GM12865 (cell line): ENCODE measurements at regions not wholly inside any gene's neighbourhood (a gene's known extent, or its start where the extent isn't known, plus 50 kb on each side); places are given as distances from the start of the nearest gene placed in this dataset.

Experiments used
- DNase-seq: peaks from one replicate; pipeline ENCODE4 v3.0.0; 2010; ENCODE audit warnings: low read depth
- H3K4me3 ChIP-seq: 2 replicates; pipeline ENCODE4 v1.5.1; 2011; ENCODE audit warnings: mild to moderate bottlenecking, low read depth, low read length, control low read depth
- TF ChIP-seq, protein P1 (sequence below): IDR thresholded peaks from 2 replicates; pipeline ENCODE4 v1.5.1; 2011; ENCODE audit warnings: low read length, control low read depth, low read depth, inconsistent platforms; ENCODE audit not compliant: insufficient read depth; ENCODE audit errors: missing control alignments

DNA sequence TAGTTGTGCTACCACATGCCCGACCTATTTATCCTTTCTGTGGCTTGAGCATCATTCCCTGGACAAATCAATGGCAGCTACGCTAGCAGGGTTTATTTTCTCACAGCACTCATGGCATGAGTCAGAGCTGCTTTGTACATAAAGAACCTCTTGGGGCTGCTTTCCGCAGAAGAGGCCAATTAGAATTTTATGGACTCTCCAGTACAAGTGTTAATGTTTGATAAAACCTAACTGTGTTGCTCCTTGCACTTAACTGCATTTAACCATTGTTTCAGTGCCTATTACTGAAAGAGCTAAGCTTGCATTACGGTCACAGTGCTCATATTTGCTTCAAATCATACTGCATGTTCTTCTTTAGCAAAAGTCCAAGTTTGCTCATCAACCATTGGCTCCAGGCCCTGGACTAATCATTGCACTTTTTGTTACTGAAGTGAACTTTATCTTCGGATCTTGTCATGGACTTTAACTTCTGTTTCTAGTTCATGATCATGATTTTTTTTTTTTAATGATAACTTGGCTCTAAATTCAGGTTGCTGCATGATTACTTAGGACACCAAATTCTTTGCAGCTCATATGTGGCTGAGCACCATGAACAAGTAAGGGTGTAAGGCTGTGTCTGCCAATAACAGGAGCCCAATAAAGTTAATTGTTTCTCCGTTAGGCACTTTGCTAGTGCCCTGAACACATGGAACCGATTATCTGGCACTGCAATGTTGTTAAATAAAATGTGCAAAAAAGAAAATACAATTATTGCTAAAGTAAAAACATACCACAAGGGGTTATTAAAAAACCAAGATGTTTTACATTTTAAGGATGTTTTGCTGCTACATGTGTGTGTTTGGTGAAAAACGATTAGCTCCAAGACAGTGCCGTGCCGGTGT is 492.2 kb downstream of the KCNJ2 start:
- DNase-seq: no peak
- TF ChIP-seq, protein P1, sequence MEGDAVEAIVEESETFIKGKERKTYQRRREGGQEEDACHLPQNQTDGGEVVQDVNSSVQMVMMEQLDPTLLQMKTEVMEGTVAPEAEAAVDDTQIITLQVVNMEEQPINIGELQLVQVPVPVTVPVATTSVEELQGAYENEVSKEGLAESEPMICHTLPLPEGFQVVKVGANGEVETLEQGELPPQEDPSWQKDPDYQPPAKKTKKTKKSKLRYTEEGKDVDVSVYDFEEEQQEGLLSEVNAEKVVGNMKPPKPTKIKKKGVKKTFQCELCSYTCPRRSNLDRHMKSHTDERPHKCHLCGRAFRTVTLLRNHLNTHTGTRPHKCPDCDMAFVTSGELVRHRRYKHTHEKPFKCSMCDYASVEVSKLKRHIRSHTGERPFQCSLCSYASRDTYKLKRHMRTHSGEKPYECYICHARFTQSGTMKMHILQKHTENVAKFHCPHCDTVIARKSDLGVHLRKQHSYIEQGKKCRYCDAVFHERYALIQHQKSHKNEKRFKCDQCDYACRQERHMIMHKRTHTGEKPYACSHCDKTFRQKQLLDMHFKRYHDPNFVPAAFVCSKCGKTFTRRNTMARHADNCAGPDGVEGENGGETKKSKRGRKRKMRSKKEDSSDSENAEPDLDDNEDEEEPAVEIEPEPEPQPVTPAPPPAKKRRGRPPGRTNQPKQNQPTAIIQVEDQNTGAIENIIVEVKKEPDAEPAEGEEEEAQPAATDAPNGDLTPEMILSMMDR: no peak
- no peak overlapping the region for H3K4me3 ChIP-seq

DNA sequence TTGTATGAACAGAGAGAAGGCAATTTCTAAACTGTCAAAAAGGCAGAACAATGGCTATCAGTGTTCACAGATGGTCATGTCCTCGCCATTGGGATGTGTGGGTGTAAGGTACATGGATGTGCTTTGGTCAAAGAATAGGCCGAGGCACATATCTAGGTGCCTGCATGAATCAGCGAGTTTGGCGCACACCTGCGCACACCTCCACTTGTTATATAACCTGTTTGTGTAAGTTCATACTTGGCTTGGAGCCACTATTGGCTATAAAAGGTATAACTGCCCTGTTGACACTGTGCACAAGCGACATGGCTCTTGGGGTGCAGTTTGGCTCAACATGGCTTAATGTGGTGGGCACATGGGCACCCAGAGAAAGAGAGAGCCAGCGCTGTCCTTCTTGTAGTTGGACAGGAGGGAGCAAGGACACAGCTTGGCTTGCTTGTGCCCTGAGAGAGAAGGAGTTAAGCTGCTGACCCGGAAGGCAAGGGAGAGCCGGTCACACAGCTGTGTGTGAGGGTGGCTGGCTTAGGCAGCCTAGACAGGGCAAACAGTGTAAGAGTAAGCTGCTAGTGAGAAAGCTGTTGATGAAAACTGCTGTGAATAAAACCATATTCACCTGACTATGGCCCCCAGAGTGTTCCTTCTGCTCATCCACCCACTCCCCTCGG is 499.1 kb downstream of the KCNJ2 start:
- no peak overlapping the region for H3K4me3 ChIP-seq
- TF ChIP-seq, protein P1: no peak
- DNase-seq: no peak

DNA sequence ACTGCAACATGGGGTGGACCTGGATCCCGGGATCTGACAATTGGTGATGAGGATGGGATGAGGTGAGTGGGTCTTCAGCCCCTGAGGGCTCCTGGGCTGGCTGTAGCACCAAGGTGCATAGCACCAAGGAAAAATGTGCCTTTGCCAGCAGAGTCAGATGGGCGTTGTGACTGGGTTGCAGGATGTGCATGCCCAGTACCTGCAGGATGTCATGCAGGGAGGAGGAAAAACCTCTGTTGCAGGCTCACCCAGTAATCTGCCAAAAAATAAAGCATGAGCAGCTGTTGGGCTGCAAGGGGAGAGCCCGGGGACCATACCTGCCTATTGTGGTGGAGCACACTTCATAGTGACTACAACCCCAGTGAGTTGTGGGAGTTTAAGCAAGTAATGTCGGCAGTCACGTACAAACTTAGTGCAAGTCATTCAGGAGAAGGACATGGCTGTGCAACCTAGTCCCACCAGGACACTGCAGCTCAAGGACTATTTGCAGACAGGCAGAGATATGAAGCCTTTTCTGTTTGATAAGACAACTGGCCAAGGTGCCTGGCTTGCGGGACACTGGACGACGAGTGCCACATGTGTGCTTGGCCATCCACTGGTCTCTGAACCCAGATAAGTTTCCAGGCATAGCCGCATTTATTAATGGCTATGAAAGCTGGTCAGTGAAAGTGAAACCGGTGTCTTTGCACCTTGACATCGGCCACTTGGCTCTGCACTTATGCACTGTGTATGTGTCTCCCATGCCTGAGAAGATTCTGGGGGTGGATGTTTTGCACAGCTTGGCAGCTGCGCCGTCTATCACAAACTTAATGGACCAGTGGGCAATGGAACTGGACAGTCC is 499.8 kb downstream of the KCNJ2 start:
- no peak overlapping the region for H3K4me3 ChIP-seq
- TF ChIP-seq, protein P1: no peak
- DNase-seq: no peak

DNA sequence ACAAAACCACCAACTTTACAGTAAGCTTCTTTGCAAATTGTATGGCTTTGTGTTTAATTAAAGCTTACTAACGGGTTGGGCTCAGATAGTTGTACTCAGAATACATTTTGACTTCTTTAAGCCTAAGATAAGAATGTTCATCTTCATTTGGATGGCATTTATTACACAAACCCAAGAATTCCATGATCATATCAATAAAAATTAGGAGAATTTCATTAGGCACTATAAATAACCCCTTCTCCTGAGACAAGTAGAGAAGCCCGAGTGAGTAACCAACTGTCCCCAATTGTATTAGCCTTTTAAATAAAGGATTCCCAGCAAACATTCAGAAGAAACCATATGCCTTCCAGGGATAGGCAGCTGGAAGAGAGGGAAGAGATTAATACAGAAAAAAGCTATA is 504.7 kb downstream of the KCNJ2 start:
- H3K4me3 ChIP-seq: no peak overlapping the region
- TF ChIP-seq, protein P1: no peak
- DNase-seq: no peak

DNA sequence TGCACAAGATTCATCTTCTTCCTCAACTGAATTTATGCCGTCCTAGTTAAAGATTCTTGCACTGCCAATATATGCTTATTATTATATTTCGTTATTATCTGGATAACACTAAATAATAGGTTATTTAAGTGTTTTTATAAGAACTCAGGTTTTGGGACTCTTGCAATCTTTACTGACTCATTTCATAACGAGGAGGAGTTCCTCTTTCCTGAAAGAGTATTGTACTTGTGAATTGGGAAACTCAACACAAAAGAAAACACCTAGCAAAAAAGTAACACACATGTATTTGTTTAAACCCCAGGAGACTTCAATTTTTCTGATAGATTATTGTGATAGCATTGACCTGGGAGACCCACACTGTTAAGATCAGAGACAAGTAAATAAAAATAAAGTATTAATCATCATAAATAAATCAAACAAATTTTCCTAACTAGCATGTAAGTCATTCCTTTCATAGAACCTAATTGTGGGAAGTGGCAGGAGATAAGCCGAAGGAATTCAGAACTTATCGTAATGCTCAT is 505.8 kb downstream of the KCNJ2 start:
- TF ChIP-seq, protein P1: no peak
- no peak overlapping the region for H3K4me3 ChIP-seq
- DNase-seq: no peak

DNA sequence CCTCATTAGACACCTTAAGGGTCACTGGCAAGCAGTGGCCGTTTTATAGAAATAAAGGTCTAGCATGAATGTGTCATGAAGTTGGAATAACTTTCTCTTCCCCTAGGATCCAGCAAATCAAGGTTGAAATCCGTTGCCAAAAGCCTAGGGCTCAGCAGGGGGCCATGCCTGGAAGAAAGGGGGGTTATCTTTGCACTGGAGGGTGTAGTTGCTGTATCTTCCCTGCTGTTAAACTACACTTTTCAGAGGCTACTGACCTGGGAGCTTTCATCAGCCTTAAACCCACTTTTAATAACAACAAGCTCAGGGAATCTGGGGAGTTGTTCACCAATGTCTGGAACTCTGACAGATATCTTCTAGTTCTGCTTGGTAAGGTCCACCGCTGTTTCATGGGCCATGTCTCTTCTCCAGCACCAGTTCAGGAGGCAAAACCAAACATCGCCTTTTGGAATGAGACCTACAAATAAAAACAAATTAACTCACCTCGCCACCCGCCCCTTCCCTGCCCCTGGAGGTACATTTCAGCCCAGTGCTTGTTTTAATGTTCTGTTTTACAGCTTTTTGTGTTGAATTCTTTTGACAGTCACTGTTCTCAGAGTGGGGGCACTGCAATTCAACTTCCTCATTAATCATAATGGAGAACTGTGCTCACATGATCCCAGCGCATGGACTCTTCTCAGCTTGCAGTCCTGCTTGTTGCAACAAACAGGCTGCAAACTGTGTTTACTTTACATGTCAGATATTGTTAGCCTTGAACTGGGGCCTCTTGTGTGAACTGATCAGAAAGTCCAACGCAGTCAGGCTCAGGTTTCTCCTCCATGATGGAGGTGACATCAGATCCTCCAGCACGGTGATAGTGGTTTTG is 508.7 kb downstream of the KCNJ2 start:
- no peak overlapping the region for H3K4me3 ChIP-seq
- no peak for DNase-seq
- TF ChIP-seq, protein P1: no peak
